SJCRH30 (cell line): ENCODE measurements at regions not wholly inside any gene's neighbourhood (a gene's known extent, or its start where the extent isn't known, plus 50 kb on each side); places are given as distances from the start of the nearest gene placed in this dataset.

Experiments
- DNase-seq, 2 experiments: peaks; one replicate each; pipeline ENCODE4 v3.0.0-alpha.2; 2015 to 2020
- H3K27ac ChIP-seq: fragments of 250-450 bp; sonication (Bioruptor Pico); 2 replicates; pipeline ENCODE4 v1.5.1; 2020; ENCODE audit warnings: mild to moderate bottlenecking, moderate library complexity
- H3K27me3 ChIP-seq: fragments of 250-450 bp; sonication (Bioruptor Pico); 2 replicates; pipeline ENCODE4 v1.5.1; 2020; ENCODE audit warnings: mild to moderate bottlenecking, moderate library complexity
- H3K36me3 ChIP-seq: fragments of 250-450 bp; sonication (Bioruptor Pico); 2 replicates; pipeline ENCODE4 v1.5.1; 2020; ENCODE audit warnings: mild to moderate bottlenecking, moderate library complexity
- H3K4me1 ChIP-seq: fragments of 250-450 bp; sonication (Bioruptor Pico); 2 replicates; pipeline ENCODE4 v1.5.1; 2020; ENCODE audit warnings: mild to moderate bottlenecking, moderate library complexity
- H3K4me3 ChIP-seq: fragments of 250-450 bp; sonication (Bioruptor Pico); 2 replicates; pipeline ENCODE4 v1.5.1; 2020; ENCODE audit warnings: mild to moderate bottlenecking, moderate library complexity
- H3K9me3 ChIP-seq: fragments of 250-450 bp; sonication (Bioruptor Pico); replicated peaks from 2 replicates; pipeline ENCODE4 v1.5.1; 2020; ENCODE audit warnings: mild to moderate bottlenecking, moderate library complexity

GRCh38 chr15:91779960-91780359, 73.5 kb upstream of the SLCO3A1 start:
- Histone ChIP-seq H3K4me3 (no peak overlapping the region), H3K27ac (no peak overlapping the region), H3K9me3 (no peaks in the 10 kb centered on the region), H3K27me3 (0 out of 2 replicates have a peak, but pooled peaks cover 8% of the 10 kb centered on the region), H3K4me1 (no peaks in the 10 kb centered on the region), H3K36me3 (no peaks in the 10 kb centered on the region)
- no peak for DNase-seq

- H3K9me3 ChIP-seq = no peaks in the 10 kb centered on the region
- no peak for DNase-seq
- H3K27me3 ChIP-seq = 0 out of 2 replicates have a peak, but pooled peaks cover 8% of the 10 kb centered on the region
- no peaks in the 10 kb centered on the region for H3K36me3 ChIP-seq
- no peak overlapping the region for H3K4me3 ChIP-seq
- no peak overlapping the region for H3K27ac ChIP-seq
- no peaks in the 10 kb centered on the region for H3K4me1 ChIP-seq
These were observed 73.1 kb upstream of the SLCO3A1 start for GRCh38 chr15:91780387-91780786.

- H3K27ac ChIP-seq = no peak overlapping the region
- no peak overlapping the region for H3K4me3 ChIP-seq
- H3K9me3 ChIP-seq = no peaks in the 10 kb centered on the region
- H3K4me1 ChIP-seq = no peaks in the 10 kb centered on the region
- no peaks in the 10 kb centered on the region for H3K36me3 ChIP-seq
- H3K27me3 ChIP-seq = 0 out of 2 replicates have a peak, but pooled peaks cover 4% of the 10 kb centered on the region
- no peak for DNase-seq
These were observed 71.3 kb upstream of the SLCO3A1 start for GRCh38 chr15:91782221-91782620.

- no peak overlapping the region for H3K27ac ChIP-seq
- H3K9me3 ChIP-seq = no peaks in the 10 kb centered on the region
- H3K4me3 ChIP-seq = no peak overlapping the region
- no peaks in the 10 kb centered on the region for H3K27me3 ChIP-seq
- no peaks in the 10 kb centered on the region for H3K4me1 ChIP-seq
- DNase-seq = no peak
- no peaks in the 10 kb centered on the region for H3K36me3 ChIP-seq
These were observed 70.5 kb upstream of the SLCO3A1 start for GRCh38 chr15:91783008-91783407.

GRCh38 chr15:91783451-91783850, 70.1 kb upstream of the SLCO3A1 start:
- no peak for DNase-seq

GRCh38 chr15:91784973-91785709, 68.4 kb upstream of the SLCO3A1 start:
- H3K27ac ChIP-seq = no peak overlapping the region
- H3K9me3 ChIP-seq = no peaks in the 10 kb centered on the region
- no peak for DNase-seq
- H3K27me3 ChIP-seq = 0 out of 2 replicates have a peak, but pooled peaks cover 3% of the 10 kb centered on the region
- H3K4me3 ChIP-seq = no peak overlapping the region
- no peaks in the 10 kb centered on the region for H3K4me1 ChIP-seq
- H3K36me3 ChIP-seq = no peaks in the 10 kb centered on the region

More at GRCh38 chr15:91783451-91783850, 70.1 kb upstream of the SLCO3A1 start:
- Histone ChIP-seq H3K27ac (no peak overlapping the region), H3K4me3 (no peak overlapping the region), H3K36me3 (no peaks in the 10 kb centered on the region), H3K4me1 (no peaks in the 10 kb centered on the region), H3K27me3 (no peaks in the 10 kb centered on the region), H3K9me3 (no peaks in the 10 kb centered on the region)

GRCh38 chr15:91787198-91787597, 66.3 kb upstream of the SLCO3A1 start:
- Histone ChIP-seq H3K4me1 (no peaks in the 10 kb centered on the region), H3K9me3 (no peaks in the 10 kb centered on the region), H3K27ac (no peak overlapping the region), H3K27me3 (peaks cover 9% of the 10 kb centered on the region; the same call in 1 of the 2 replicates), H3K4me3 (no peak overlapping the region), H3K36me3 (no peaks in the 10 kb centered on the region)
- DNase-seq = no peak

- H3K27me3 ChIP-seq = peaks cover 12% of the 10 kb centered on the region; the same call in 1 of the 2 replicates
- no peak for DNase-seq
- no peaks in the 10 kb centered on the region for H3K36me3 ChIP-seq
- H3K4me1 ChIP-seq = no peaks in the 10 kb centered on the region
- H3K9me3 ChIP-seq = no peaks in the 10 kb centered on the region
- no peak overlapping the region for H3K4me3 ChIP-seq
- H3K27ac ChIP-seq = no peak overlapping the region
These were observed 64.4 kb upstream of the SLCO3A1 start for GRCh38 chr15:91789136-91789535.

GRCh38 chr15:91790836-91791235, 62.7 kb upstream of the SLCO3A1 start:
- Histone ChIP-seq H3K9me3 (no peaks in the 10 kb centered on the region), H3K27me3 (peaks cover 14% of the 10 kb centered on the region; the same call in 1 of the 2 replicates), H3K27ac (no peak overlapping the region), H3K4me1 (no peaks in the 10 kb centered on the region), H3K36me3 (no peaks in the 10 kb centered on the region), H3K4me3 (no peak overlapping the region)
- DNase-seq = no peak

GRCh38 chr15:91793771-91794170, 59.7 kb upstream of the SLCO3A1 start:
- H3K4me3 ChIP-seq = no peak overlapping the region
- H3K9me3 ChIP-seq = no peaks in the 10 kb centered on the region
- no peaks in the 10 kb centered on the region for H3K4me1 ChIP-seq
- H3K27ac ChIP-seq = no peak overlapping the region
- DNase-seq = no peak
- peaks cover 17% of the 10 kb centered on the region; the same call in 1 of the 2 replicates for H3K27me3 ChIP-seq
- no peaks in the 10 kb centered on the region for H3K36me3 ChIP-seq

- no peak for DNase-seq
- H3K27ac ChIP-seq = no peak overlapping the region
- H3K4me3 ChIP-seq = no peak overlapping the region
- H3K36me3 ChIP-seq = no peaks in the 10 kb centered on the region
- no peaks in the 10 kb centered on the region for H3K4me1 ChIP-seq
- peaks cover 20% of the 10 kb centered on the region; the same call in 1 of the 2 replicates for H3K27me3 ChIP-seq
- H3K9me3 ChIP-seq = no peaks in the 10 kb centered on the region
These were observed 58.3 kb upstream of the SLCO3A1 start for GRCh38 chr15:91795235-91795634.

- Histone ChIP-seq H3K27me3 (peaks cover 10% of the 10 kb centered on the region; the same call in 1 of the 2 replicates), H3K9me3 (no peaks in the 10 kb centered on the region), H3K4me3 (no peak overlapping the region), H3K4me1 (no peaks in the 10 kb centered on the region), H3K27ac (no peak overlapping the region), H3K36me3 (no peaks in the 10 kb centered on the region)
- DNase-seq = no peak
These were observed 51.5 kb upstream of the SLCO3A1 start for GRCh38 chr15:91801836-91802534.

GRCh38 chr15:91803260-91803659, 50.2 kb upstream of the SLCO3A1 start:
- Histone ChIP-seq H3K9me3 (no peaks in the 10 kb centered on the region), H3K4me1 (no peaks in the 10 kb centered on the region), H3K4me3 (no peak overlapping the region), H3K27me3 (peaks cover 10% of the 10 kb centered on the region; the same call in 1 of the 2 replicates), H3K36me3 (no peaks in the 10 kb centered on the region; the same call in 1 of the 2 replicates), H3K27ac (no peak overlapping the region)
- DNase-seq = no peak
